ENCODE measurements at regions not wholly inside any gene's neighbourhood (a gene's known extent, or its start where the extent isn't known, plus 50 kb on each side); places are given as distances from the start of the nearest gene placed in this dataset.
A peak's percentile ranks its signal among the peaks of the same experiment; 100 is the strongest.
"Not testable (repeated sequence)": the region's sequence is repeated elsewhere in the genome, so short reads cannot be mapped to it uniquely, and the experiment has no call there.

DNA sequence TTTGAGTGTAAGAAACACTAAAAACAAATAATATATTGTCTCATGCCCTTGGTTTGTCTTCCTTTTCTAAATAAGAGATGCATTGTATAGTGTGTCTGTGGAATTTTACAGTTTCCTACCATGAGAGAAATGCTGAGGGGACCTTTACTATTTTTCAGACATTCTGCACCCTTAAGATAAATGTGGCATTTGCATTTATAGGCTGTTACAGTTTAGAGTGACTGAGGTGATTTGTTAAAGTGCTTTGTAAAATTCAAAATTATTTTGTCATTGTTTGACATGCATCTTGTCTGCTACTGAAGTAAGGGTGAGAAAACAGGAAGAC is 78.9 kb upstream of the ZSWIM2 start:
- no peak for DNase-seq

DNA sequence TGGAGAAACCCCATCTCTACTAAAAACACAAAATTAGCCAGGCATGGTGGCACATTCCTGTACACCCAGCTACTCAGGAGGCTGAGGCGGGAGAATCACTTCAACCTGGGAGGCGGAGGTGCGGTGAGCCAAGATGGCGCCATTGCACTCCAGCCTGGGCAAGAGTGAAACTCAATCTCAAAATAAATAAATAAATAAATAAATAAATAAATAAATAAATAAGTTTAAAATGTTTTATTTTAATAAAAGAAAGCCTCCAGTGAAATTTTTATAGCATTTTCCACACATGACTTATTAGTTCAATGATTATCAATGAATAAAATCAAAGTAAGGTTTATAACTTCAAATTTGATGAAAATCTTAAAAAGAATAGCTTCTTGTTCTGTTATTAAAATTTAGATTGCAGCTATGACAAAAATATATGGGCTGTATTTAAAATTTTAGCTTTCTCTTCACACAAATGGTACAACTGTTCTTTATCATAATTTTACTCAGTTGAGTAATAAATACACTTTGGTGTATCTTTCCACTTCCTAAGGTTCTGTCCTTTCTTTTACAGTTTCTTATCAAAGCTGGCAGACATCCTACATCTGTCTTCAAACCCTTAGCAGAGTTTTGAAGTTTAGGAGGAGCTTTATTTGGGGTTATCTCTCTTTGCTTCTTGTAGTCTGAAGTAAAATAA is 78.4 kb upstream of the ZSWIM2 start:
- DNase-seq: no peak

DNA sequence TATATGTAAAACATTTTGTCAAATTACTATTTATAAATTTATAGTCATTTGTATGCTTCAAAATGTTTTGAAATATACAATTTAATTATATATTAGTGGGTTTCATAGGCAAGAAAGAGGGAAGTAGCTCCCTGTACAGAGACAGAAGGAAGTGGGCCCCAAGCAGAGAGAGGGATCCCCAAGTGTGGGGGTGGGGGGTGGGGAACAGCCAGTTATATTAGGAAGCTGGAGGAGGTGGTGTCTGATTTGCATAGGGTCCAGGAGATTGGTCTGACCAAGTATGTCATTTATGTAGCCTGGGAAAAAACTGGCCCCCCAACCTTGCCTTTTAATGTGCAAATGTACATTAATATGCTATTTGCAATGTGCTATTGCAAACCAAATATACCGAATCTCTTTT is 76.5 kb upstream of the ZSWIM2 start:
- DNase-seq: no peak

DNA sequence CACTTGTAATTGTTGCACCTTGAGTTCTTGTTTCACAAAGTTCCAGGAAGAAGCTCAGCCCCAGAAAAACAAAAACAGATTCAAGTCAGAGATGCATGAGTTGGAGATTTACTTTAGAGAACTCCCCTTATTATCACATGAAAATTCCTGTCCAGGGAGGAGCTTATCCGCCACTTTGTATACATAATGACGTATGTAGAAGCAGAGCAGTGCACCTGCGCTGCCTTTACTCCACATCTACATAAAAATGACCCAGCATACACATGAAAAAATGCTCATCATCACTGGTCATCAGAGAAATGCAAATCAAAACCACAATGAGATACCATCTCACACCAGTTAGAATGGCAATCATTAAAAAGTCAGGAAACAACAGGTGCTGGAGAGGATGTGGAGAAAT is 73.3 kb upstream of the ZSWIM2 start:
- not testable (repeated sequence) for DNase-seq

DNA sequence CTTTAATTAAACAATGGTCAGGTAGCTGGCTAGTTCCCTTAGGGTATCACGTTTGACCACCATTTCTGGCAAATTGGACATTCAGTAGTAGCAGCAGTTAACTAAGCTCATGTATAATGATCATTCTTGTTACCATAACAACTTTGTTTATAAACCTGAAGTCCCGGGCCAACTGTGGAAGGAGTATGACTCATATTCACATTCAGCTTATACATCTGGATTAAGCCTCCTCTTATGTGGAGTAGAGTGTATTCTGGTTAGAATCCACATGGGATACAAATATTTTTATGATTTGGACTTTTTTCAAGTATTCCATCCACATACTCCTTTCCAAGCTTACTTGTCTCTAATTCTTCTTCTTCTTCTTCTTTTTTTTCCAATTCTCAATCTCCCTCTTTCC is 70.3 kb upstream of the ZSWIM2 start:
- peak; percentile 82 to 92 (median 84) for DNase-seq

DNA sequence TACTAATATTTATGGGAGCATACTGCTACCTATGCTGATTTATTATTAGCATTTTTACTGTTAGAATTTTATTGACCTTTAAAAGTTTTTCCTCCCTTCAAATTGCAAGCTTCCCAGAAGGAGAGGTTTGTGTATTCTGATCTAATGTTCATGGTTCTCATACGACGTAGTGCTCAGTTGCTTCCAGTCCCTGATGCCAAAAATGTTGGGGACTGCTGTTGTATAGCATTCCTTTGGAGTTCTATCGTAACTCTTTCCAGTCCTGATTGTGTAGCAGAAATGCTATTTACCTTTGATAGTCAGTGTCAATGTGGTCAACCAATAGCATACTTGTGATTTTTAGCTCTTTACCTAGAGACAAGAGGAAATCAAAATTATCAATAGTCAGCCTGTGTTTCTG is 69.5 kb upstream of the ZSWIM2 start:
- peak; percentile 63 to 89 (median 76) for DNase-seq

DNA sequence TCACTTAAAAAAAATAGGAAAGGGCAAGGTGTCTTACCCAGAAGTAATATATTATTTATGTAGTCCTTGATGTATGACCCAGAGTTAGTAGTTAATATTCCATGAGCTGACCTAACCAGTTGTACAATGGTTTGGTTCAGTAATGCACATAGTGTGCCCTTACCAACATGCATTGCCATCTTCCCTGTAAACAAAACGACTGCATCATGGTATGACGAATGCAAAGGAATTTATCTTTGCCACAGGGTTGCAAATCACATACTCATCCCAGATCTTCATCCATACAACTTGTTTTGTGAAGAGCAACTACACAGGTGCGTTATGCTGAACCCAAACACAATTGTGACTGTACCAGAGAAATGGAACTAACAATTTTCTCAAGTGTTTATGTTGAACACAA is 68.9 kb upstream of the ZSWIM2 start:
- DNase-seq: no peak

DNA sequence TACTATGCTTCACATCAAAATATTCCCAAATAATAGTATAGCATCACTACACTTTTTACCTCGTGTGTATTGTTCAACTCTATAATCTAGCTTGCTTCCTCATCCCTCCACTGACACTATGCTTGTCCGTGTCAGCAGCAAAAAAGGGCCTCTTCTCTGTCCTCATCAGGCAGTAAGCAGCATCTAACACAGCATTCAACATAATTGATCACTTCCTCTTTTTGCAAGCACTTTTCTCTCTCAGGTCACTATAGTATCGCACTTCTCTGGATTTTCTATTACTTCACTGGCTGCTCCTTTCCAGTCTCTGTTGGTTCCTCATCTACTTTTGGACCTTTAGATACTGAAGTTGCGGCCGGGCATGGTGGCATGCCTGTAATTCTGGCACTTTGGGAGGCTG is 64.9 kb upstream of the ZSWIM2 start:
- DNase-seq: no peak

DNA sequence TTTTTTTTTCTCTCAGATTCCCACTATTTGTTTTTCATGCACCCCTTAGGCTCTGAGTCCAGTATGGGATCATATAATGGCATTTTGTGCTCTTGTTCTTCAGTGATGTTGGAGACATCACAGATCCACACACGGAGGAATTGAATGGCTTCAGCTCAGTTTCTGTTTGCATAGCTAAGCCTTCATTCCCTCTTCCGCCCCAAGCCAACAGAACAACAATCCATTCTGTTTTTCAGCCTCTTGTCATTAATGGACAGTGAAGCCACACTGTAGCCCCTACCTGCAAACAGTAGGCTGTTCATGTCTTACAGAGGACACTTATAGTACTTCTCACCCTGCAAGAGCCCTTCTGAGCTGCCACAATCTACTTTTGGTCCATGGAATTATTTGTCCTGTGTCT is 64.0 kb upstream of the ZSWIM2 start:
- no peak for DNase-seq

DNA sequence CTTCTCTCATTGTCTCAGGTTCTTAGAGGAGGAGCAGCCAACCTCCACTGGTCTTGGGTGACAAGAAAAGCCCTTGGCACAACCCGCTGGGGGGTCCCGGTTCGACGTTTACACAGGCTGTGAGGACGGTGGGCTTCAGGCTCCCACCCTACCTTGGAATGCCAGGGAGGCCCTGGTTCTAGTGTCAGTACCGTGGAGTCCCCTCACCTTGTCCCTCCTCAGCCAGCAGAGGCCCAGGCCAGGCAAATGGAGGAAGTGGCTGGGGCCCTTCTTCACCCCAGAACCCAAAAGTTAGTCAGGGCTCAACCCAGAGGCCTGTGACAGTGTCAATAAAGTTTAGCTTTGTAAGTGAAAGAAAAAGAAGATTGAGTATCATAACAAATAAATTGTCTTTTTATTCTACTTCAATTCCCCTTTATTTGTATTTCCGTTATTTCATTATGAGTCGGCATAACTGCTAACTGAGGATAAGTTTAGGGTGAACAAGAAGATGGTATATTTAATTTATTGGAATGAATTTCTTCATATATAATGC is 62.6 kb upstream of the ZSWIM2 start:
- no peak for DNase-seq

DNA sequence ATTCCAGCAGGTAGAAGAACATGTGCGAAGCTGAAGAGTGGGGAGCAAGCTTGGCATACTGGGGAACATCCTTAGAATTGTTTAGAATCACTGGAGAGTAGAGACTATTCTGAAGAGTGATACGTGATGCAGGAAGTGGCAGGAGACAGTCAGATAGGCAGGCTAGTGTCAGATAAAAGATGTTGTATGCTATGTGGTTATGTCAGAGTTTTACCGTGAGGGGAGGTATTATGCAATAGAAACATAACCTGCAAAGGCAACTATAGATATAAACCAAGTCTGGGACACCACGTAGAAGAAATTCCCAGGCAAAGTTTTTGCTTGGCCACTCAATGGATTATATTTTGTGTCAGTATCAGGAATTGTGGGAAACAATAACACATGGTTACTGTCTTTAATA is 62.0 kb upstream of the ZSWIM2 start:
- no peak for DNase-seq

DNA sequence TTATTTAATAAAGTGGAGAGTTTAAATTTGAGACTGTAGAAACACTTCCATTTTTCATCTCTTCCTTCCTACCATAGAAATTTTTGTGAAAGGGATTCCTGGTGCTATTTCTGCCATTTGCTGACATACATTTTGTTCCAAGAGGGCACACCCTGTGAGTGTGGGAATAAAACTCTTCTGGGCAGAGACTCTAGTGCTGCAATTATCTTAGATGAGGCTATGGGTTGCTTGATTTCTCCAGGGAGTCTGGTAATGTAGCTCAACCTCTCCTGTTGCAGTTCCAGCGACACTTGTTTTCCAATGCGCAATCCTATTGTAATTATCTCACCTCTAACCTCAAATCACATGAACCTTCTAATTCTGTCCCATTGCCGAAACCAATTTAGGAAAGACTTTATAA is 60.1 kb upstream of the ZSWIM2 start:
- DNase-seq: no peak

DNA sequence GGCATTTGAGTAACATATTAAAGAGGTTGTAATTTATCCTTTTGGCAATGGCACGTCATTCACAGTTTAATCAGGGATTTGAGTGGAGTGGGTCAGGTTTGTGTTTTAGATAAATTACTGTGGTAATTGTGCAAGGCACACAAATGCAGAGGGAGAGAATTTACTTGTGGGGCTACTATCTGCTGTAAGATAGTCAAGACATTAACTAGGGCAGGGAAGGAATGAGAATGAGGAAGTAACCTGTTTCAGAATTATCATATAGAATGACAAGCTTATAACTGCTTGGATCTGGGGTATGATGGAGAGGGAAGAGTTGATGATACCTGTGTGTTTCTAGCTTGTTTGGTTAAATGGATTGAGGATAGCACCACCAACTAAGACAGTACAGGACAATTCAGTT is 58.9 kb upstream of the ZSWIM2 start:
- DNase-seq: no peak

DNA sequence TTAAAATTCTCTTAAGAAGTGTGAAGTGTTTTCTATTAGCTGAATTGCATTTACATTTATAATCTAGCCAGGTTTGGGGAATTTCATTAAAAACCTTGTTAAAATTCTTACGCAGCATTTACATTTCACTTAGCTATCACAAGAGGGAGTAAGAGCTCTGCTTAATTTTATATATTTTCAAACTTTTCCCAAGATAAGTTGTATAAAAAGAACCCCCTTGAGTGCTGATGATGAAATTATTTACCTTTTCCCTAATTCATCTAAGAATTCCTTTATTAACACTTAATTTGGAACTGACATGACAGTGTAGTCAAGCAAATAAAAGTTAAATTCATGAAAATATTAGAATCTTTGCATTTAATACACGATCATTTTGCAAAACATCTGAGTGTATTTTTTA is 54.2 kb upstream of the ZSWIM2 start:
- DNase-seq: peak in 1 of 3 donors; percentile 63

Measured in muscle of back (tissue), 3 donors.